A673 (cell line): ENCODE measurements at regions not wholly inside any gene's neighbourhood (a gene's known extent, or its start where the extent isn't known, plus 50 kb on each side); places are given as distances from the start of the nearest gene placed in this dataset.

Source experiments
- BruUV-seq: library from RNA; stranded (reverse); fragments of 400-500 nt; replicated peaks from 2 replicates; lab custom pipeline; 2021; lab: Mats Ljungman, UMichigan
- CTCF ChIA-PET: fragments of 300-600 bp; sonication (Branson Sonifier 250); formaldehyde crosslinking; loops from one replicate; lab custom pipeline; 2022; ENCODE audit warnings: antibody characterized with exemption; lab: Charles Lee
- POLR2A ChIA-PET: fragments of 300-600 bp; sonication (Branson Sonifier 250); formaldehyde crosslinking; loops from one replicate; lab custom pipeline; 2022; ENCODE audit warnings: antibody characterized with exemption; ENCODE audit not compliant: low non-redundant PET; lab: Charles Lee
- DNase-seq: peaks from one replicate; pipeline ENCODE4 v3.0.0-alpha.2; 2015; ENCODE audit warnings: low spot score
- H3K27ac ChIP-seq: fragments of 200-600 bp; sonication (generic); 2 replicates; pipeline ENCODE4 v1.5.1; 2016; ENCODE audit warnings: mixed run types, low read depth, mild to moderate bottlenecking, mixed read lengths, antibody characterized with exemption, low read length; ENCODE audit not compliant: poor library complexity, severe bottlenecking
- H3K27me3 ChIP-seq: fragments of 200-600 bp; sonication (generic); replicated peaks from 2 replicates; pipeline ENCODE4 v1.6.1; 2017; ENCODE audit warnings: mixed run types, low read depth, mild to moderate bottlenecking, mixed read lengths, antibody characterized with exemption, low read length; ENCODE audit not compliant: insufficient read depth, poor library complexity
- H3K36me3 ChIP-seq: fragments of 200-600 bp; sonication (generic); 2 replicates; pipeline ENCODE4 v1.6.1; 2016; ENCODE audit warnings: mixed run types, mild to moderate bottlenecking, mixed read lengths, antibody characterized with exemption, low read length; ENCODE audit not compliant: insufficient read depth, poor library complexity, severe bottlenecking
- H3K4me1 ChIP-seq: fragments of 200-600 bp; sonication (generic); 2 replicates; pipeline ENCODE4 v1.6.1; 2017; ENCODE audit warnings: mixed run types, mild to moderate bottlenecking, mixed read lengths, antibody characterized with exemption, low read length; ENCODE audit not compliant: insufficient read depth, poor library complexity, severe bottlenecking
- H3K4me3 ChIP-seq: fragments of 200-600 bp; sonication (generic); 2 replicates; pipeline ENCODE4 v1.5.1; 2016; ENCODE audit warnings: low read depth, mixed run types, mild to moderate bottlenecking, mixed read lengths, low read length; ENCODE audit not compliant: poor library complexity, severe bottlenecking
- H3K9me3 ChIP-seq: fragments of 200-600 bp; sonication (generic); 2 replicates; pipeline ENCODE4 v1.6.1; 2016; ENCODE audit warnings: mixed run types, low read depth, mild to moderate bottlenecking, mixed read lengths, antibody characterized with exemption, low read length; ENCODE audit not compliant: poor library complexity, severe bottlenecking
- CTCF ChIP-seq: fragments of 300-800, 200-600 bp; sonication (generic); conservative IDR thresholded peaks from 2 replicates; pipeline ENCODE4 v1.5.1; 2017; ENCODE audit warnings: low read depth, mild to moderate bottlenecking, antibody characterized with exemption, low read length, moderate library complexity, mixed read lengths
- EZH2 ChIP-seq: fragments of 200-600 bp; sonication (generic); IDR thresholded peaks from 2 replicates; pipeline ENCODE4 v1.6.1; 2017; ENCODE audit warnings: borderline replicate concordance, low read depth, mild to moderate bottlenecking, mixed read lengths, antibody characterized with exemption, low read length; ENCODE audit not compliant: poor library complexity, severe bottlenecking
- intact Hi-C: fragments of 100-400 bp; cut with micrococcal nuclease; formaldehyde crosslinking; loops from one replicate; pipeline ENCODE4 v1.10.0; 2022; ENCODE audit not compliant: unreplicated experiment

- no peaks in the 10 kb centered on the region for H3K27me3 ChIP-seq
- no peaks in the 10 kb centered on the region for H3K36me3 ChIP-seq
- H3K9me3 ChIP-seq, result no peaks in the 10 kb centered on the region
- H3K4me3 ChIP-seq, result no peak overlapping the region
- no peaks in the 10 kb centered on the region for H3K4me1 ChIP-seq
- intact Hi-C loops, result no loop called here
- no peak overlapping the region for H3K27ac ChIP-seq
- DNase-seq, result no peak
- no TSS peak for BruUV-seq
- CTCF ChIA-PET, result no interaction called here
- TF ChIP-seq CTCF (no peak), EZH2 (no peak)
- POLR2A ChIA-PET, result no interaction called here
Observed at GRCh38 chr21:38951095-38951730, 145.5 kb downstream of the ETS2 start.

GRCh38 chr21:38950435-38951094 lies 144.8 kb downstream of the ETS2 start:
- H3K4me1 ChIP-seq, result no peaks in the 10 kb centered on the region
- H3K36me3 ChIP-seq, result no peaks in the 10 kb centered on the region
- H3K27me3 ChIP-seq, result no peaks in the 10 kb centered on the region
- H3K27ac ChIP-seq, result no peak overlapping the region
- intact Hi-C loops, result no loop called here
- no peak overlapping the region for H3K4me3 ChIP-seq
- POLR2A ChIA-PET, result no interaction called here
- no TSS peak for BruUV-seq
- no peaks in the 10 kb centered on the region for H3K9me3 ChIP-seq
- no peak for TF ChIP-seq EZH2
- TF ChIP-seq CTCF, result no peak
- CTCF ChIA-PET, result no interaction called here
- DNase-seq, result no peak

GRCh38 chr21:38949070-38949380 lies 143.3 kb downstream of the ETS2 start:
- POLR2A ChIA-PET, result no interaction called here
- DNase-seq, result no peak
- H3K27me3 ChIP-seq, result no peaks in the 10 kb centered on the region
- TF ChIP-seq CTCF (no peak), EZH2 (no peak)
- intact Hi-C loops, result no loop called here
- no peak overlapping the region for H3K27ac ChIP-seq
- BruUV-seq, result no TSS peak
- no peaks in the 10 kb centered on the region for H3K9me3 ChIP-seq
- CTCF ChIA-PET, result no interaction called here
- H3K36me3 ChIP-seq, result no peaks in the 10 kb centered on the region
- H3K4me1 ChIP-seq, result no peaks in the 10 kb centered on the region
- no peak overlapping the region for H3K4me3 ChIP-seq
